Tibial nerve (tissue), 4 donors: ENCODE measurements at regions not wholly inside any gene's neighbourhood (a gene's known extent, or its start where the extent isn't known, plus 50 kb on each side); places are given as distances from the start of the nearest gene placed in this dataset.
A peak's percentile ranks its signal among the peaks of the same experiment; 100 is the strongest.

Experiments used
- DNase-seq, 2 donors: peaks; one replicate each; pipeline ENCODE4 v3.0.0-alpha.2; 2019; ENCODE audit warnings: low spot score in 2 of 2
- H3K27ac ChIP-seq, 4 donors: fragments of 200-600 bp; sonication (generic) in 3 of 4; one replicate each; pipeline ENCODE4 v1.5.1; 2017 to 2019; ENCODE audit warnings: mild to moderate bottlenecking in 1 of 4
- H3K27me3 ChIP-seq, 2 donors: fragments of 200-600 bp; sonication (generic) in 1 of 2; one replicate each; pipeline versions ENCODE4 v1.5.1 to v1.6.0; 2017 to 2019
- H3K36me3 ChIP-seq, 3 donors: fragments of 200-600 bp; sonication (generic); one replicate each; pipeline ENCODE4 v1.5.1; 2018 to 2019
- H3K4me1 ChIP-seq, 4 donors: fragments of 200-600 bp; sonication (generic) in 3 of 4; one replicate each; pipeline ENCODE4 v1.5.1; 2017 to 2019
- H3K4me3 ChIP-seq, 4 donors: fragments of 200-600 bp; sonication (generic) in 3 of 4; one replicate each; pipeline ENCODE4 v1.5.1; 2017 to 2019; ENCODE audit warnings: mild to moderate bottlenecking in 1 of 4, moderate library complexity in 1 of 4
- H3K9me3 ChIP-seq, 4 donors: fragments of 200-600 bp; sonication (generic) in 3 of 4; one replicate each; pipeline ENCODE4 v1.5.1; 2017 to 2019
- EP300 ChIP-seq, 2 donors: sonication (generic); formaldehyde crosslinking; IDR thresholded peaks; one replicate each; pipeline ENCODE4 v1.6.1; 2017; ENCODE audit warnings: antibody characterized with exemption in 2 of 2, mild to moderate bottlenecking in 1 of 2
- POLR2A ChIP-seq, 2 donors: fragments of 450-650 bp; IDR thresholded peaks; one replicate each; pipeline ENCODE4 v1.6.1; 2017; ENCODE audit warnings: antibody characterized with exemption in 2 of 2, mild to moderate bottlenecking in 2 of 2, moderate library complexity in 2 of 2
- WGBS, 2 donors: methylation state at CpG; one replicate each; pipeline ENCODE4 v1.1.5; 2018; 5-methylcytosine and 5-hydroxymethylcytosine counted together
- TF ChIP-seq, protein P1 (sequence below), 5 experiments: fragments of 200-600 bp in 3 of 5; fragments of 450-650 bp in 2 of 5; sonication (generic) in 3 of 5; IDR thresholded peaks; one replicate each; pipeline ENCODE4 v1.5.1; 2016 to 2019; ENCODE audit warnings: antibody characterized with exemption in 5 of 5, mild to moderate bottlenecking in 3 of 5, moderate library complexity in 2 of 5

DNA sequence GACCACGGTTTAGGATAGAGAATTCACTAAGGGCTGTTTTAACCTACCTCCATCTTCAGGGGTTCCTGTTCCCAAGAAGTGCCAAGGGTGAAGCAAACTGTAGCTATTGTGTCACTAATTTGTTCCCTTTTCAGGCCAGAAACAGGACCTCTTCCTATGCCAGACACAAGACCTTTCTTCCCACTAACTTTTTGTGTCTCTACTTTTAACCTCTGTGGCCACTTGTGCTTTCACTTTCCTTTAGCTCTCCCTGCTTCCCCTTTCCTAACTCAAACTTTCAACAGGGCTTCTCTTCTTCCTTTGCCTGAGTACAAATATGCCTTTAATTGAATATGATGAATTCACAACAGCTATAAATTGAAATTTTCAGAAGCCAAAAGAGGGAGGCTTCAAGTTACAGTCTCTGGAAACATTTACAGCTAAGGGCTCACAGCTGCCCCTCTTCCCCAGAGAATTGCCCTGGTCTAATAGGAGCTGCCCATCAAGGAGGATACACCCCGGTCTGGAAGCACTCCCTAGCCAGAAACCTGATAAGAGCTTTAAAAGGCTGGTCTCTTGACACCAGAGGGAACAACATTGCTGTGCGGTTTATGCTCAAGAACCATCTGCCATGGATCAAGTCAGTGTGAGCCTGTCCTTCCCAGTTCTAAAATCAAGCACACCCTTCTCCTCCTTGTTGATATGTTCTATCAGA, 61.7 kb upstream of the PLS3 start:
- Histone ChIP-seq H3K4me1 (peaks cover 0 to 4% (median 0%) of the 10 kb centered on the region in 4 donors), H3K27ac (peak overlapping the region in 2 of 4 donors; percentile 24 to 44), H3K36me3 (no peaks in the 10 kb centered on the region), H3K9me3 (no peaks in the 10 kb centered on the region), H3K27me3 (peaks cover 0 to 25% of the 10 kb centered on the region in 2 donors), H3K4me3 (no peak overlapping the region)
- no peak for DNase-seq
- peak in 1 of 2 donors; percentile 20 for TF ChIP-seq EP300 (IDR thresholded peaks at IDR 0.05)
- no peak for TF ChIP-seq POLR2A (IDR thresholded peaks at IDR 0.05)
- 34 to 41% methylated on average over 3 of the region's 3 CpGs for WGBS, 2 donors

DNA sequence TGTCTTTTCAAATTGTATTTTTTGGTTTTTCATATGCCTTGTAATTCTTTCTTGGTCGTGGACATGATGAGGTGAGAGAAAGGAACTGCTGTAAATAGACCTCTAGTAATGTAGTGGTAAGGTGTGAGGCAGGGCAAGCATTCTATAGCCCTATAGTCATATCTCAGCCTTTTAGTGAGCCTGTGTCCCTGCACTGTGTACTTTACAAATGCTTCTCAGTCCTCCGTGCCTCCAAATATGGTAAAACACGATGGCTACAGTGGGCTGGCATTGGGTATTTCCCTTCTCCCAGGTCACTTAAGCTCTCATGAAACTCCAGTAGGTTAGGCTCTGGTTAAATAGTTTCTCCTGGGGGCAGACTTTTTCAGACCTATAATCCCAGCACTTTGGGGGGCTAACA, 57.9 kb upstream of the PLS3 start:
- peak overlapping the region in 1 of 4 donors; percentile 61 for H3K27ac ChIP-seq
- 40 to 45% methylated on average over 3 of the region's 3 CpGs for WGBS, 2 donors
- no peaks in the 10 kb centered on the region for H3K9me3 ChIP-seq
- H3K36me3 ChIP-seq: no peaks in the 10 kb centered on the region
- H3K27me3 ChIP-seq: peaks cover 0 to 14% of the 10 kb centered on the region in 2 donors
- DNase-seq: no peak
- TF ChIP-seq POLR2A (IDR thresholded peaks at IDR 0.05) (no peak), EP300 (IDR thresholded peaks at IDR 0.05) (no peak)
- TF ChIP-seq, protein P1, sequence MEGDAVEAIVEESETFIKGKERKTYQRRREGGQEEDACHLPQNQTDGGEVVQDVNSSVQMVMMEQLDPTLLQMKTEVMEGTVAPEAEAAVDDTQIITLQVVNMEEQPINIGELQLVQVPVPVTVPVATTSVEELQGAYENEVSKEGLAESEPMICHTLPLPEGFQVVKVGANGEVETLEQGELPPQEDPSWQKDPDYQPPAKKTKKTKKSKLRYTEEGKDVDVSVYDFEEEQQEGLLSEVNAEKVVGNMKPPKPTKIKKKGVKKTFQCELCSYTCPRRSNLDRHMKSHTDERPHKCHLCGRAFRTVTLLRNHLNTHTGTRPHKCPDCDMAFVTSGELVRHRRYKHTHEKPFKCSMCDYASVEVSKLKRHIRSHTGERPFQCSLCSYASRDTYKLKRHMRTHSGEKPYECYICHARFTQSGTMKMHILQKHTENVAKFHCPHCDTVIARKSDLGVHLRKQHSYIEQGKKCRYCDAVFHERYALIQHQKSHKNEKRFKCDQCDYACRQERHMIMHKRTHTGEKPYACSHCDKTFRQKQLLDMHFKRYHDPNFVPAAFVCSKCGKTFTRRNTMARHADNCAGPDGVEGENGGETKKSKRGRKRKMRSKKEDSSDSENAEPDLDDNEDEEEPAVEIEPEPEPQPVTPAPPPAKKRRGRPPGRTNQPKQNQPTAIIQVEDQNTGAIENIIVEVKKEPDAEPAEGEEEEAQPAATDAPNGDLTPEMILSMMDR (IDR thresholded peaks at IDR 0.05): no peak
- H3K4me1 ChIP-seq: peaks cover 0 to 4% (median 0%) of the 10 kb centered on the region in 4 donors
- H3K4me3 ChIP-seq: no peak overlapping the region

DNA sequence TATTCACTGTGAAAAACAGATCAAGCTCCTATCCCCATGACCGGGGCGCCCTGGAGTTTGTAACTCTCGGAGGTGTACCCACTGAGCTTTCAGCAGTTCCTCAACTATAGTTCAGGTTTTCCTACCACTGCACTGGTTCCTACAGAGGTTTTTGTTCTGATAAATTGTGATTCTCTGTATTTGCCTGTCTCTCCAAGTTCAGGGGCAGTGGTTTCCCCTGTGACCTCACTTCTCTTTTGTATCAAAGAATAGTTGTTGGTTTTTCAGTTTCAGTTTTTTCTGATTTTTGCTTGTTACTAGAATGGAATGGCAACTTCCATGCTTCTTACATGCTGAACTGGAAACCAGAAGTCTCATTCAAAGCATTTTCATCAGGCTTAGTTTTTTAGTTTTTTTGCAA, 56.8 kb upstream of the PLS3 start:
- H3K4me3 ChIP-seq: no peak overlapping the region
- peaks cover 0 to 4% (median 0%) of the 10 kb centered on the region in 4 donors for H3K4me1 ChIP-seq
- no peaks in the 10 kb centered on the region for H3K36me3 ChIP-seq
- no peak for DNase-seq
- TF ChIP-seq, protein P1 (IDR thresholded peaks at IDR 0.05): no peak
- peak overlapping the region in 1 of 4 donors; percentile 61 for H3K27ac ChIP-seq
- H3K27me3 ChIP-seq: peaks cover 0 to 14% of the 10 kb centered on the region in 2 donors
- H3K9me3 ChIP-seq: no peaks in the 10 kb centered on the region
- 52 to 73% methylated on average over 3 of the region's 3 CpGs for WGBS, 2 donors
